Osteocyte (in vitro differentiated cells): ENCODE measurements at regions not wholly inside any gene's neighbourhood (a gene's known extent, or its start where the extent isn't known, plus 50 kb on each side); places are given as distances from the start of the nearest gene placed in this dataset.

ENCODE experiments used
- DNase-seq: peaks from one replicate; pipeline ENCODE4 v3.0.0; 2021; ENCODE audit warnings: mixed read lengths; ENCODE audit not compliant: unreplicated experiment; ENCODE audit errors: extremely low spot score
- H3K27ac Mint-ChIP-seq: one replicate; pipeline ENCODE4 v1.8.0; 2021; ENCODE audit warnings: mild to moderate bottlenecking, mixed read lengths; ENCODE audit not compliant: unreplicated experiment
- H3K27me3 Mint-ChIP-seq: one replicate; pipeline ENCODE4 v1.8.0; 2021; ENCODE audit warnings: mixed read lengths; ENCODE audit not compliant: unreplicated experiment
- H3K36me3 Mint-ChIP-seq: one replicate; pipeline ENCODE4 v1.8.0; 2021; ENCODE audit warnings: mixed read lengths; ENCODE audit not compliant: unreplicated experiment
- H3K4me1 Mint-ChIP-seq: one replicate; pipeline ENCODE4 v1.8.0; 2021; ENCODE audit warnings: mixed read lengths; ENCODE audit not compliant: unreplicated experiment
- H3K4me3 Mint-ChIP-seq: one replicate; pipeline ENCODE4 v1.8.0; 2021; ENCODE audit warnings: mild to moderate bottlenecking, moderate library complexity, mixed read lengths; ENCODE audit not compliant: unreplicated experiment
- H3K9me3 Mint-ChIP-seq: one replicate; pipeline ENCODE4 v1.8.0; 2021; ENCODE audit warnings: mixed read lengths; ENCODE audit not compliant: unreplicated experiment
- TF ChIP-seq, protein P1 (sequence below): fragments of 200-600 bp; sonication (generic); IDR thresholded peaks from 2 replicates; pipeline ENCODE4 v1.5.0; 2021; ENCODE audit warnings: antibody characterized with exemption, mild to moderate bottlenecking, moderate library complexity

DNA sequence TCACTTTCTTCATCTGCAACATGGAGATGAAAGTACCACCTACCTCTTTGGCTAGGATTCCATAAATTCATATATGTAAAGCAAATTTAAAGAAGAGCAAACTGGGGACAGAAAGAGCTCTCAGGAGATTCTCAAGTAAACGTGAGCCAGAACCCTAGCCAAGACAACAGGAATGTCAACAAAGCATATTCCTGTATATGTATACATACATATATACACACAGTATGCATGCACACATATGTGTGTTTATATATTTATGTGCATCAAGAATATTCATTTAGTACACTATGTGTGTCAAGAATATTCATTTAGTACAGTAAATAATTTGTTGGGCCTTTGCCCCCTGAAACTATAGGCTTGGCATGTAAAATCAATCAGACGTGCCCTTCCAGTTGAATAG is 574.4 kb upstream of the KLHL29 start:
- peaks cover 28% of the 10 kb centered on the region for H3K9me3 Mint-ChIP-seq
- H3K4me1 Mint-ChIP-seq: no peaks in the 10 kb centered on the region
- H3K4me3 Mint-ChIP-seq: no peak overlapping the region
- no peaks in the 10 kb centered on the region for H3K36me3 Mint-ChIP-seq
- no peak for DNase-seq
- H3K27ac Mint-ChIP-seq: no peak overlapping the region
- no peaks in the 10 kb centered on the region for H3K27me3 Mint-ChIP-seq
- TF ChIP-seq, protein P1, sequence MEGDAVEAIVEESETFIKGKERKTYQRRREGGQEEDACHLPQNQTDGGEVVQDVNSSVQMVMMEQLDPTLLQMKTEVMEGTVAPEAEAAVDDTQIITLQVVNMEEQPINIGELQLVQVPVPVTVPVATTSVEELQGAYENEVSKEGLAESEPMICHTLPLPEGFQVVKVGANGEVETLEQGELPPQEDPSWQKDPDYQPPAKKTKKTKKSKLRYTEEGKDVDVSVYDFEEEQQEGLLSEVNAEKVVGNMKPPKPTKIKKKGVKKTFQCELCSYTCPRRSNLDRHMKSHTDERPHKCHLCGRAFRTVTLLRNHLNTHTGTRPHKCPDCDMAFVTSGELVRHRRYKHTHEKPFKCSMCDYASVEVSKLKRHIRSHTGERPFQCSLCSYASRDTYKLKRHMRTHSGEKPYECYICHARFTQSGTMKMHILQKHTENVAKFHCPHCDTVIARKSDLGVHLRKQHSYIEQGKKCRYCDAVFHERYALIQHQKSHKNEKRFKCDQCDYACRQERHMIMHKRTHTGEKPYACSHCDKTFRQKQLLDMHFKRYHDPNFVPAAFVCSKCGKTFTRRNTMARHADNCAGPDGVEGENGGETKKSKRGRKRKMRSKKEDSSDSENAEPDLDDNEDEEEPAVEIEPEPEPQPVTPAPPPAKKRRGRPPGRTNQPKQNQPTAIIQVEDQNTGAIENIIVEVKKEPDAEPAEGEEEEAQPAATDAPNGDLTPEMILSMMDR: no peak

DNA sequence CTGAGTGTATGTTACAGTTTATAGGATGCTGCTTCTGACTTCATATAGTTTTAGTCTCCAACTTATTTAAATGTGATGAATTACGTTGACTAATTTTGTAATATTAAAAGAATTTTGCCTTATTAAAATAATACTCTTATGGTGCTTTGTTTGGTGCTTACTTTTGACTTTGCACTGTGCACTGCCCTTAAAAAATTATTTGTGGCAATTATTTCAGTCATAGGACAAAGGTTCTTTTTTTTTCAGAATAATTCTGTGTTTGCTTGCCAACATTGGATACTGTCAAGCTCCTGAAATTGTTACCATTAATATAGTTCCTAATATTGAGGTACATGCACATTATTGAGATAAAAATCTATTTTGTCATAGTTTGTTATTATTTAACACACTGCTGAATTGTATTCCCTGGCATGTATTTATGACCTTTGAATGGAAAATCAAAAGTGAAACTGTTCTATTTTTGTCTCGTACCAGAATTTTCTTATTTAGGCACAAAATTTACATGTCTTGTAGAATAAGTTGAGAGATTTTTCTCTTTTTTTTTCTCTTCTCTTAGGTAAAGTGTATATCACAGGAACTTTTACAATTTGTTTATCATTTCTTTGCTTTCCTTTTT is 572.8 kb upstream of the KLHL29 start:
- Mint-ChIP-seq H3K4me1 (no peaks in the 10 kb centered on the region), H3K4me3 (no peak overlapping the region)

DNA sequence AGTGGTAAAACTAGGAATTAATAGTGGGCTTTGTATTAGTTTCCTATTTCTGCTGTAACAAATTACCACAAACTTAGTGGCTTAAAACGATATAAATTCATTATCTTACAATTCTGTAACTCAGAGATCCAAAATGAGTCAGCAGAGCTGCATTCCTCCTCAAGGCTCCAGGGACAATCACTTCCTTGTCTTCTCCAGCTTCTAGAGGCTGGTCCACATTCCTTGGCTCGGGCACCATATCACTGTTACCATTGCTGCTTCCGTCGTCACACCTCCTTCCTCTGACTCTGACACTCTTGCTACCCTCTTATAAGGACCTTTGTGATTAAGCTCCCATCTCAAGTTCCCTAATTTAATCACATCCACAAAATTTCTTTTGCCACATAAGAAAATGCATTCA is 567.8 kb upstream of the KLHL29 start:
- Mint-ChIP-seq H3K9me3 (peaks cover 17% of the 10 kb centered on the region), H3K27ac (no peak overlapping the region), H3K36me3 (no peaks in the 10 kb centered on the region), H3K4me1 (no peaks in the 10 kb centered on the region), H3K27me3 (no peaks in the 10 kb centered on the region), H3K4me3 (no peak overlapping the region)
- DNase-seq: no peak
- TF ChIP-seq, protein P1: no peak

More for the DNA sequence above, 572.8 kb upstream of the KLHL29 start:
- no peaks in the 10 kb centered on the region for H3K36me3 Mint-ChIP-seq
- TF ChIP-seq, protein P1: no peak
- H3K9me3 Mint-ChIP-seq: peaks cover 21% of the 10 kb centered on the region
- H3K27me3 Mint-ChIP-seq: no peaks in the 10 kb centered on the region
- no peak overlapping the region for H3K27ac Mint-ChIP-seq
- no peak for DNase-seq

DNA sequence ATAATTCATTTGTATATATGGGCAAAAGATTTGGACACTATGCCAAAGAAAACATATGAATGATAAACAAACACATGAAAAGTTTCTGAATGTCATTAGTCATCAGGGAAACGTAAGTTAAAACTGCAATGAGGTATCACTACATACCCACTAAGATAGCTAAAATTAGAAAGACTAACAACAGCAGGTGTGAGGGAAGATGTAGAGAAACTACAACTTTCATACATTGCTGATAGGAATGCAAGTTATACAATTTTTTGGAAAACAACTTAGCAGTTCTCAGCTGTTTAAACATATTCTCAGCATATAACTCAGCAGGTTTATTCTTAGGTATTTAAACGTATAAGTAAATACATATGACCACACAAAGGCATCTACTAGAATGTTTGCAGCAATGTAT is 563.5 kb upstream of the KLHL29 start:
- no peak overlapping the region for H3K27ac Mint-ChIP-seq
- TF ChIP-seq, protein P1: no peak
- H3K9me3 Mint-ChIP-seq: peaks cover 21% of the 10 kb centered on the region
- no peaks in the 10 kb centered on the region for H3K36me3 Mint-ChIP-seq
- H3K4me3 Mint-ChIP-seq: no peak overlapping the region
- H3K27me3 Mint-ChIP-seq: no peaks in the 10 kb centered on the region
- no peak for DNase-seq
- no peaks in the 10 kb centered on the region for H3K4me1 Mint-ChIP-seq

DNA sequence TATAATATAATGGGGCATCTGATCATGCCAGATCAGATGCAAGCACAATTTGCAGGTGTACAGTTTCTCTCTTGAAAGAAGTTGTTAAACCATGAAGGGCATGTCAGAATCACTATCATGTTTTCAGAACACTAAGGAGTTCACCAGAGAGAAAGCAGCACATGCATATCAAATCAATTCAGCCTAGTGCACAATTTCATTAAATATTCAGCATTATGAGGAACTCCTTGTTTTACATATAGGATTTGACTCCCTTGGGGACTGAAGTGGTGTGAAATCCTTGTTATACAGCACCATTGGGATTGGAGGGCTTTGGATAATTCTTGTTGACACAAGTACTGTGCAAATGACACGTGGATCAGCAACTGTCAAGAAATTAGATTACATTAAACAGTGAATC is 562.1 kb upstream of the KLHL29 start:
- Mint-ChIP-seq H3K27ac (no peak overlapping the region), H3K4me3 (no peak overlapping the region), H3K9me3 (peaks cover 18% of the 10 kb centered on the region), H3K36me3 (no peaks in the 10 kb centered on the region), H3K27me3 (no peaks in the 10 kb centered on the region), H3K4me1 (no peaks in the 10 kb centered on the region)
- TF ChIP-seq, protein P1: no peak
- DNase-seq: no peak
